Right kidney (tissue), 1 donor: ENCODE measurements at regions not wholly inside any gene's neighbourhood (a gene's known extent, or its start where the extent isn't known, plus 50 kb on each side); places are given as distances from the start of the nearest gene placed in this dataset.

Source experiments
- DNase-seq: peaks from one replicate; pipeline ENCODE4 v3.0.0-alpha.2; 2016

- no peak for DNase-seq
Observed at GRCh38 chr1:98055457-98055856, 134.6 kb upstream of the DPYD start.

- no peak for DNase-seq
Observed at GRCh38 chr1:98054786-98055185, 134.0 kb upstream of the DPYD start.

- no peak for DNase-seq
Observed at GRCh38 chr1:98054367-98054701, 133.5 kb upstream of the DPYD start.

GRCh38 chr1:98053471-98054366 is 132.9 kb upstream of the DPYD start:
- peak; percentile 86 for DNase-seq

- DNase-seq, result no peak
Observed at GRCh38 chr1:98051065-98051675, 130.3 kb upstream of the DPYD start.

- peak; percentile 16 for DNase-seq
Observed at GRCh38 chr1:98049370-98050135, 128.7 kb upstream of the DPYD start.

GRCh38 chr1:98048751-98049325 is 128.0 kb upstream of the DPYD start:
- no peak for DNase-seq

- peak; percentile 50 for DNase-seq
Observed at GRCh38 chr1:98048244-98048643, 127.4 kb upstream of the DPYD start.

GRCh38 chr1:98047171-98047570 is 126.3 kb upstream of the DPYD start:
- no peak for DNase-seq

GRCh38 chr1:98045767-98046641 is 125.2 kb upstream of the DPYD start:
- DNase-seq, result peak; percentile 36

- no peak for DNase-seq
Observed at GRCh38 chr1:98045211-98045766, 124.5 kb upstream of the DPYD start.

GRCh38 chr1:98044766-98045165 is 123.9 kb upstream of the DPYD start:
- DNase-seq, result peak; percentile 12

GRCh38 chr1:98044071-98044697 is 123.3 kb upstream of the DPYD start:
- no peak for DNase-seq

- no peak for DNase-seq
Observed at GRCh38 chr1:98035602-98036002, 114.8 kb upstream of the DPYD start.

- no peak for DNase-seq
Observed at GRCh38 chr1:98034505-98034904, 113.7 kb upstream of the DPYD start.

- no peak for DNase-seq
Observed at GRCh38 chr1:98032958-98033357, 112.1 kb upstream of the DPYD start.

- DNase-seq, result no peak
Observed at GRCh38 chr1:98030976-98031375, 110.1 kb upstream of the DPYD start.

GRCh38 chr1:98030483-98030882 is 109.6 kb upstream of the DPYD start:
- no peak for DNase-seq

- no peak for DNase-seq
Observed at GRCh38 chr1:98028800-98029199, 108.0 kb upstream of the DPYD start.

- DNase-seq, result no peak
Observed at GRCh38 chr1:98027103-98027705, 106.4 kb upstream of the DPYD start.

GRCh38 chr1:98025858-98026257 is 105.0 kb upstream of the DPYD start:
- DNase-seq, result no peak
